Transverse colon (tissue), 4 donors: ENCODE measurements at regions not wholly inside any gene's neighbourhood (a gene's known extent, or its start where the extent isn't known, plus 50 kb on each side); places are given as distances from the start of the nearest gene placed in this dataset.

Experiments
- DNase-seq: peaks from one replicate; pipeline ENCODE4 v3.0.0-alpha.2; 2019
- H3K27ac ChIP-seq, 4 donors: fragments of 200-600 bp; sonication (generic); 2 replicates each; pipeline ENCODE4 v1.5.1; 2016 to 2018; ENCODE audit warnings: inconsistent platforms in 4 of 4
- H3K27me3 ChIP-seq: fragments of 200-600 bp; sonication (generic); 2 replicates; pipeline ENCODE4 v1.5.1; 2017; ENCODE audit warnings: inconsistent platforms
- H3K36me3 ChIP-seq, 4 donors: fragments of 200-600 bp; sonication (generic); 2 replicates each; pipeline ENCODE4 v1.5.1; 2017 to 2019; ENCODE audit warnings: inconsistent platforms in 4 of 4
- H3K4me1 ChIP-seq, 4 donors: fragments of 200-600 bp; sonication (generic); 2 replicates each; pipeline ENCODE4 v1.5.1; 2017 to 2020; ENCODE audit warnings: inconsistent platforms in 4 of 4
- H3K4me3 ChIP-seq, 4 donors: fragments of 200-600 bp; sonication (generic); 1 replicate in 1 of 4; 2 replicates in 3 of 4; pipeline versions ENCODE4 v1.5.1 to v1.6.1; 2017 to 2019; ENCODE audit warnings: inconsistent platforms in 4 of 4
- H3K9me3 ChIP-seq, 2 donors: fragments of 200-600 bp; sonication (generic); 2 replicates each; pipeline ENCODE4 v1.5.1; 2017 to 2019; ENCODE audit warnings: inconsistent platforms in 2 of 2
- CTCF ChIP-seq, 5 experiments: fragments of 200-600 bp in 3 of 5; fragments of 450-650 bp in 2 of 5; sonication (generic) in 3 of 5; IDR thresholded peaks; 1 replicate in 2 of 5; 2 replicates in 3 of 5; pipeline ENCODE4 v1.5.1; 2016 to 2017; ENCODE audit warnings: antibody characterized with exemption in 5 of 5, inconsistent platforms in 3 of 5, mild to moderate bottlenecking in 2 of 5, moderate library complexity in 1 of 5
- EP300 ChIP-seq: sonication (generic); formaldehyde crosslinking; IDR thresholded peaks from one replicate; pipeline ENCODE4 v1.6.1; 2017; ENCODE audit warnings: antibody characterized with exemption, low read depth
- POLR2A ChIP-seq: fragments of 450-650 bp; IDR thresholded peaks from one replicate; pipeline ENCODE4 v1.6.1; 2016; ENCODE audit warnings: antibody characterized with exemption, mild to moderate bottlenecking, moderate library complexity
- POLR2AphosphoS5 ChIP-seq, 3 donors: sonication (generic); formaldehyde crosslinking; IDR thresholded peaks; one replicate each; pipeline ENCODE4 v1.6.1; 2016; ENCODE audit warnings: antibody characterized with exemption in 3 of 3
- WGBS, 2 donors: methylation state at CpG; one replicate each; pipeline ENCODE4 v1.1.5; 2018; ENCODE audit warnings: low coverage in 1 of 2; 5-methylcytosine and 5-hydroxymethylcytosine counted together
- in situ Hi-C, 4 donors: fragments of 200-750 bp; cut with MboI; loops; one replicate each; pipeline versions ENCODE4 v1.15.0 to v1.15.1; 2017; ENCODE audit warnings: low sequenced_read_pairs in 3 of 4, low pct_ligation_motif_present in 1 of 4, low pct_unique_long_range_greater_than_20kb in 1 of 4
- intact Hi-C: fragments of 100-400 bp; cut with DNase I; formaldehyde crosslinking; loops from one replicate; pipeline ENCODE4 v1.15.1; 2023; ENCODE audit warnings: low total_unique reads

GRCh38 chr4:14701389-14701788, 300.9 kb upstream of the CPEB2 start:
- TF ChIP-seq POLR2A (no peak), CTCF (IDR thresholded peaks at IDR 0.05) (no peak), EP300 (no peak), POLR2AphosphoS5 (IDR thresholded peaks at IDR 0.05) (no peak)
- H3K4me1 ChIP-seq = no peaks in the 10 kb centered on the region
- H3K27me3 ChIP-seq = no peaks in the 10 kb centered on the region
- no peak overlapping the region for H3K27ac ChIP-seq
- intact Hi-C loops = no loop called here
- in situ Hi-C loops = no loop called here
- 34 to 47% methylated on average over 2 of the region's 2 CpGs for WGBS, 2 donors
- H3K36me3 ChIP-seq = no peaks in the 10 kb centered on the region
- H3K4me3 ChIP-seq = no peak overlapping the region
- H3K9me3 ChIP-seq = no peaks in the 10 kb centered on the region
- DNase-seq = no peak

GRCh38 chr4:14701896-14702295, 300.4 kb upstream of the CPEB2 start:
- no peak for DNase-seq
- WGBS, 2 donors = 83 to 86% methylated on average over 1 of the region's 1 CpG

GRCh38 chr4:14708574-14708973, 293.7 kb upstream of the CPEB2 start:
- intact Hi-C loops (no loop called here), in situ Hi-C loops (no loop called here)
- H3K27ac ChIP-seq = no peak overlapping the region
- no peaks in the 10 kb centered on the region for H3K4me1 ChIP-seq
- TF ChIP-seq POLR2A = no peak
- TF ChIP-seq EP300 = no peak
- TF ChIP-seq POLR2AphosphoS5 (IDR thresholded peaks at IDR 0.05) = no peak
- no peak for TF ChIP-seq CTCF (IDR thresholded peaks at IDR 0.05)
- no peaks in the 10 kb centered on the region for H3K27me3 ChIP-seq
- DNase-seq = no peak
- H3K4me3 ChIP-seq = no peak overlapping the region
- no peaks in the 10 kb centered on the region for H3K36me3 ChIP-seq
- H3K9me3 ChIP-seq = no peaks in the 10 kb centered on the region

More at GRCh38 chr4:14701896-14702295, 300.4 kb upstream of the CPEB2 start:
- in situ Hi-C loops (no loop called here), intact Hi-C loops (no loop called here)
- TF ChIP-seq POLR2A (no peak), EP300 (no peak), POLR2AphosphoS5 (IDR thresholded peaks at IDR 0.05) (no peak), CTCF (IDR thresholded peaks at IDR 0.05) (no peak)
- Histone ChIP-seq H3K4me3 (no peak overlapping the region), H3K36me3 (no peaks in the 10 kb centered on the region), H3K27me3 (no peaks in the 10 kb centered on the region), H3K9me3 (no peaks in the 10 kb centered on the region), H3K4me1 (no peaks in the 10 kb centered on the region), H3K27ac (no peak overlapping the region)

- in situ Hi-C loops (no loop called here), intact Hi-C loops (no loop called here)
- H3K27me3 ChIP-seq = no peaks in the 10 kb centered on the region
- no peaks in the 10 kb centered on the region for H3K36me3 ChIP-seq
- H3K27ac ChIP-seq = no peak overlapping the region
- no peak overlapping the region for H3K4me3 ChIP-seq
- 51 to 57% methylated on average over 3 to 4 of the region's 4 CpGs for WGBS, 2 donors
- TF ChIP-seq EP300 = no peak
- TF ChIP-seq POLR2A = no peak
- no peak for TF ChIP-seq CTCF (IDR thresholded peaks at IDR 0.05)
- no peak for TF ChIP-seq POLR2AphosphoS5 (IDR thresholded peaks at IDR 0.05)
- no peaks in the 10 kb centered on the region for H3K4me1 ChIP-seq
- DNase-seq = no peak
- no peaks in the 10 kb centered on the region for H3K9me3 ChIP-seq
Measured at GRCh38 chr4:14711259-14711658, 291.0 kb upstream of the CPEB2 start.
